GM19035 (cell line): ENCODE measurements at regions not wholly inside any gene's neighbourhood (a gene's known extent, or its start where the extent isn't known, plus 50 kb on each side); places are given as distances from the start of the nearest gene placed in this dataset.

Experiments
- ATAC-seq: cut with Tn5 transposase; IDR thresholded peaks from one replicate; pipeline ENCODE4 v1.9.1; 2021; ENCODE audit not compliant: unreplicated experiment

DNA sequence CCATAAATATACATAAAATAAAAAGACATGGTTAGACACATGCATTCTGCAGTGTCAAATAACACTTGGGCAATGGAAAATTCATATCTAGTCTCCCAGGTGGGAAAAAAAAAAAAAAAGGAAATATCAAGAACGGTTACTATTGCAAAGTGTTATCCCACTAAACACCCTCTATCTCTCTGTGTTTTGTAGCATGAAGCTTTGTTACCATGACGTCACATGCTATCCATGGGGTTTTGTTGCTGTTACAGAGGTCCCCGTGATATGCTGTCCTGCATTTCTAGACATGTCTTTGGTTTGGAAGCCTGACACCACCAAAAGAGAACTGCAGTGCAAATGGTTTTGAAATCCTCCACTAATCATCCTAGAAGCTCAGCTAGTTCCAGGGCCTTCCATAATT lies 50.7 kb upstream of the TLR3 start:
- ATAC-seq: no peak

DNA sequence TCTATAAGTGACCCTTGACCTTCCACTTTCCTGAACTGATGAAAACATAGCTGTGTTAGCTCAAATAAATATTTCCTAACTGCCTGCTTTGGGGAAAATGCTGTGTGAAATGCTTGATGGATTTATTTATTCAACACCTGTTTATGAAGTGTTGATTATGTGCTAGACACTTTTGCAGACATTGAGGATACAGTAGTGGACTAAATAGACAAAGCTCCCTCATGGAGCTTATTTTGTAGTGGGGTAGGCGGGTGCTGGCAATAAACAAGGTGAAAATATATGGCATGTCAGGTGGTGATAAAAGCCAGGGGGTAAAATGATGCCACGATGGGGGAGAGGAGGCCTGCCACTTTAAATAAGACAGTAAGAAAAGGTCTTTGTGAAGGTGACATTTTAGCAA lies 50.2 kb upstream of the TLR3 start:
- no peak for ATAC-seq
